ENCODE measurements at regions not wholly inside any gene's neighbourhood (a gene's known extent, or its start where the extent isn't known, plus 50 kb on each side); places are given as distances from the start of the nearest gene placed in this dataset.

DNA sequence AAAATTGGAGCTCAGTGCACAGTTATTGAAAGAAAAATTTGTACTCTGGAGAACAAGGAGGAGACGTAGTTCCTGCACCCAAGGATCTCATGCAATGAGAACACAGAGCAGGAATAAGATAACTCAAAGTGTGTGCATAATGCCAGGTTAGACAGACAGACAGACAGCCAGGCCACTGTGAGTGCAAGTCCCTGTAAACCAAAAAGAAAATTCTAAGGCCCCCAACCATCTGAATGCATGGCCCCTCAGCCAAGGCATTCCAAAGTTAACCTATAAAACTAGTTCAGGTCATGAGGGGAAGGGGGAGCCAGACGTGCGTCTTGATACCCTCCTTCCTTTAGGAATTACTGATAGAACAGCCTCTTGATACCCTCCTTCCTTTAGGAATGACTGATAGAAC is 94.5 kb upstream of the ENPP6 start:
- Histone ChIP-seq H3K4me1 (no peaks in the 10 kb centered on the region), H3K4me3 (no peak overlapping the region), H3F3A (ENCODE audit: low read depth) (no peaks in the 10 kb centered on the region), H3K9me3 (ENCODE audit: low read depth) (no peaks in the 10 kb centered on the region), H3K79me2 (ENCODE audit: low read depth) (no peaks in the 10 kb centered on the region), H3K4me2 (no peak overlapping the region), H2AFZ (replicated peaks) (no peak overlapping the region), H3K36me3 (no peaks in the 10 kb centered on the region), H4K20me1 (ENCODE audit: low read depth) (no peaks in the 10 kb centered on the region), H3K27ac (no peak overlapping the region), H3K27me3 (no peaks in the 10 kb centered on the region), H3K9ac (no peak overlapping the region)
- Mint-ChIP-seq H3K4me1 (no peaks in the 10 kb centered on the region), H3K9me3 (peaks cover 3% of the 10 kb centered on the region), H3K27me3 (ENCODE audit: insufficient read depth, low read depth) (peaks cover 14% of the 10 kb centered on the region), H3K36me3 (no peaks in the 10 kb centered on the region), H3K4me3 (no peak overlapping the region), H3K27ac (no peak overlapping the region)
- TF ChIP-seq EZH2phosphoT487 (IDR thresholded peaks at IDR 0.05) = no peak
- TF ChIP-seq EZH2 (IDR thresholded peaks at IDR 0.05) = no peak
- TF ChIP-seq, protein P1, sequence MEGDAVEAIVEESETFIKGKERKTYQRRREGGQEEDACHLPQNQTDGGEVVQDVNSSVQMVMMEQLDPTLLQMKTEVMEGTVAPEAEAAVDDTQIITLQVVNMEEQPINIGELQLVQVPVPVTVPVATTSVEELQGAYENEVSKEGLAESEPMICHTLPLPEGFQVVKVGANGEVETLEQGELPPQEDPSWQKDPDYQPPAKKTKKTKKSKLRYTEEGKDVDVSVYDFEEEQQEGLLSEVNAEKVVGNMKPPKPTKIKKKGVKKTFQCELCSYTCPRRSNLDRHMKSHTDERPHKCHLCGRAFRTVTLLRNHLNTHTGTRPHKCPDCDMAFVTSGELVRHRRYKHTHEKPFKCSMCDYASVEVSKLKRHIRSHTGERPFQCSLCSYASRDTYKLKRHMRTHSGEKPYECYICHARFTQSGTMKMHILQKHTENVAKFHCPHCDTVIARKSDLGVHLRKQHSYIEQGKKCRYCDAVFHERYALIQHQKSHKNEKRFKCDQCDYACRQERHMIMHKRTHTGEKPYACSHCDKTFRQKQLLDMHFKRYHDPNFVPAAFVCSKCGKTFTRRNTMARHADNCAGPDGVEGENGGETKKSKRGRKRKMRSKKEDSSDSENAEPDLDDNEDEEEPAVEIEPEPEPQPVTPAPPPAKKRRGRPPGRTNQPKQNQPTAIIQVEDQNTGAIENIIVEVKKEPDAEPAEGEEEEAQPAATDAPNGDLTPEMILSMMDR (IDR thresholded peaks at IDR 0.05) = no peak
- DNase-seq (ENCODE audit: low spot score) = no peak

- H3K9me3 Mint-ChIP-seq = peaks cover 3% of the 10 kb centered on the region
- Histone ChIP-seq H3K9me3 (ENCODE audit: low read depth) (no peaks in the 10 kb centered on the region), H3K27ac (no peak overlapping the region), H2AFZ (replicated peaks) (no peak overlapping the region), H3K79me2 (ENCODE audit: low read depth) (no peaks in the 10 kb centered on the region), H3K4me1 (no peaks in the 10 kb centered on the region), H3F3A (ENCODE audit: low read depth) (no peaks in the 10 kb centered on the region), H3K27me3 (no peaks in the 10 kb centered on the region), H3K4me2 (no peak overlapping the region), H4K20me1 (ENCODE audit: low read depth) (no peaks in the 10 kb centered on the region), H3K4me3 (no peak overlapping the region), H3K36me3 (no peaks in the 10 kb centered on the region), H3K9ac (no peak overlapping the region)
- no peak for DNase-seq (ENCODE audit: low spot score)
- H3K27ac Mint-ChIP-seq = no peak overlapping the region
- H3K4me1 Mint-ChIP-seq = no peaks in the 10 kb centered on the region
- no peak overlapping the region for H3K4me3 Mint-ChIP-seq
- H3K36me3 Mint-ChIP-seq = no peaks in the 10 kb centered on the region
- TF ChIP-seq, protein P1 (IDR thresholded peaks at IDR 0.05) = no peak
- TF ChIP-seq EZH2 (IDR thresholded peaks at IDR 0.05) = no peak
- no peak for TF ChIP-seq EZH2phosphoT487 (IDR thresholded peaks at IDR 0.05)
- peaks cover 12% of the 10 kb centered on the region for H3K27me3 Mint-ChIP-seq (ENCODE audit: insufficient read depth, low read depth)
Measured at GRCh38 chr4:184310881-184311709, 93.4 kb upstream of the ENPP6 start.

DNA sequence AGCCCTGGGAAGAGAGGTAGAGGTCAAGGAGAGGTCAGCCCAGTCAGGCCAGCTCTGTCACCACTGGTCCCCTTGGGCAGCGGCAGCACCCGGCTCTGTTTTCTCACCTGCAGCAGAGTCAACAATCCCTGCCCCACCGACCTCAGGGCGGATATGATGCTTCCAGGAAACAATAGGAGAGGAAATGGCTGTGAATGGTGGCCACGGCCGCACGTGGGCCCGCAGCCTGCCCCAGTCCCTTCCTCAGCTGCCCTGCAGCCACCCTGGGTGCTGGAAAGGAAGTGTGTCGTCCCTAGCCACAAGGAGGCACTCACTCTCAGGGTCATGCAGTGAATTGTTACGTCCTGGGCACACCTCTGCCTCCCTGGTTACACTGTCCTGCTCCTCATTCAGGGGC is 92.5 kb upstream of the ENPP6 start:
- no peaks in the 10 kb centered on the region for H4K20me1 ChIP-seq (ENCODE audit: low read depth)
- no peaks in the 10 kb centered on the region for H3F3A ChIP-seq (ENCODE audit: low read depth)
- H3K36me3 ChIP-seq = no peaks in the 10 kb centered on the region
- H2AFZ ChIP-seq (replicated peaks) = no peak overlapping the region
- TF ChIP-seq EZH2 (IDR thresholded peaks at IDR 0.05) (no peak), EZH2phosphoT487 (IDR thresholded peaks at IDR 0.05) (no peak)
- TF ChIP-seq, protein P1 (IDR thresholded peaks at IDR 0.05) = peak; percentile 18
- peaks cover 14% of the 10 kb centered on the region for H3K27me3 Mint-ChIP-seq (ENCODE audit: insufficient read depth, low read depth)
- no peaks in the 10 kb centered on the region for H3K9me3 ChIP-seq (ENCODE audit: low read depth)
- H3K79me2 ChIP-seq (ENCODE audit: low read depth) = no peaks in the 10 kb centered on the region
- H3K4me3 ChIP-seq = no peak overlapping the region
- no peak overlapping the region for H3K27ac ChIP-seq
- no peaks in the 10 kb centered on the region for H3K4me1 Mint-ChIP-seq
- no peak overlapping the region for H3K4me3 Mint-ChIP-seq
- H3K27me3 ChIP-seq = no peaks in the 10 kb centered on the region
- no peaks in the 10 kb centered on the region for H3K4me1 ChIP-seq
- DNase-seq (ENCODE audit: low spot score) = no peak
- H3K36me3 Mint-ChIP-seq = no peaks in the 10 kb centered on the region
- no peak overlapping the region for H3K4me2 ChIP-seq
- H3K27ac Mint-ChIP-seq = no peak overlapping the region
- H3K9me3 Mint-ChIP-seq = peaks cover 3% of the 10 kb centered on the region
- H3K9ac ChIP-seq = no peak overlapping the region

Data from neural progenitor cell (in vitro differentiated cells).